GM12878 (cell line): ENCODE measurements at regions not wholly inside any gene's neighbourhood (a gene's known extent, or its start where the extent isn't known, plus 50 kb on each side); places are given as distances from the start of the nearest gene placed in this dataset.

Experiments
- ATAC-seq: fragments of 200-7000 bp; cut with Tn5 transposase; 3 replicates; pipeline ENCODE4 v1.9.1; 2020; ENCODE audit warnings: mild to moderate bottlenecking, moderate library complexity
- BruUV-seq: library from RNA; stranded (reverse); fragments of 400-500 nt; replicated peaks from 2 replicates; lab custom pipeline; 2021; lab: Mats Ljungman, UMichigan
- CTCF ChIA-PET: fragments of 300-600 bp; sonication (Branson Sonifier 250); formaldehyde crosslinking; extraction: SDS; loops from one replicate; lab custom pipeline; 2021; ENCODE audit warnings: inconsistent platforms; lab: Yijun Ruan, JAX
- POLR2A ChIA-PET: fragments of 350-600 bp; formaldehyde crosslinking; extraction: SDS; loops from one replicate; lab custom pipeline; 2021; ENCODE audit warnings: inconsistent platforms; lab: Charles Lee
- RAD21 ChIA-PET: fragments of 300-600 bp; sonication (Branson Sonifier 250); formaldehyde crosslinking; loops from one replicate; lab custom pipeline; 2023; ENCODE audit warnings: antibody characterized with exemption; ENCODE audit not compliant: unreplicated experiment; lab: Charles Lee
- SMC1A ChIA-PET: fragments of 300-600 bp; sonication (Branson Sonifier 250); formaldehyde crosslinking; loops from one replicate; lab custom pipeline; 2023; ENCODE audit not compliant: unreplicated experiment, uncharacterized antibody; lab: Charles Lee
- DNase-seq: peaks from one replicate; pipeline ENCODE4 v3.0.0-alpha.2; 2011; ENCODE audit warnings: low read depth, low spot score
- FAIRE-seq: peaks from 3 replicates; lab custom pipeline; 2011; peaks lifted over from hg19 to GRCh38; lab: Jason Lieb, UNC
- H2AFZ ChIP-seq: 2 replicates; pipeline ENCODE4 v1.6.0; 2011; ENCODE audit warnings: low read depth, low read length, control low read depth; ENCODE audit not compliant: control insufficient read depth
- H3K27ac ChIP-seq: 2 replicates; pipeline ENCODE4 v1.5.1; 2011; ENCODE audit warnings: control low read depth; ENCODE audit not compliant: control insufficient read depth, insufficient read depth
- H3K27me3 ChIP-seq, 2 experiments: replicated peaks in 1 of 2; 2 replicates each; pipeline versions ENCODE4 v1.6.0 to v1.6.1; 2011; ENCODE audit warnings: low read length in 1 of 2; ENCODE audit not compliant: control insufficient read depth in 2 of 2, insufficient read depth in 2 of 2
- H3K36me3 ChIP-seq, 2 experiments: 2 replicates each; pipeline ENCODE4 v1.5.1; 2011; ENCODE audit warnings: low read length in 1 of 2; ENCODE audit not compliant: control insufficient read depth in 2 of 2, insufficient read depth in 2 of 2
- H3K4me1 ChIP-seq: 2 replicates; pipeline ENCODE4 v1.6.1; 2011; ENCODE audit warnings: mild to moderate bottlenecking, low read length, moderate library complexity, mixed read lengths; ENCODE audit not compliant: control insufficient read depth, insufficient read depth
- H3K4me2 ChIP-seq: 2 replicates; pipeline ENCODE4 v1.6.0; 2011; ENCODE audit warnings: control low read depth; ENCODE audit not compliant: control insufficient read depth, insufficient read depth
- H3K4me3 ChIP-seq: fragments of 200-600 bp; sonication (generic); 2 replicates; pipeline ENCODE4 v1.5.1; 2016
- H3K79me2 ChIP-seq: 2 replicates; pipeline ENCODE4 v1.6.0; 2011; ENCODE audit warnings: low read length; ENCODE audit not compliant: control insufficient read depth, insufficient read depth
- H3K9ac ChIP-seq: 2 replicates; pipeline ENCODE4 v1.8.0; 2011; ENCODE audit warnings: low read length, control low read depth, mixed read lengths; ENCODE audit not compliant: control insufficient read depth, insufficient read depth
- H3K9me3 ChIP-seq: replicated peaks from 3 replicates; pipeline ENCODE4 v1.5.1; 2011; ENCODE audit warnings: mild to moderate bottlenecking, low read length; ENCODE audit not compliant: control insufficient read depth, insufficient read depth
- H4K20me1 ChIP-seq: 2 replicates; pipeline ENCODE4 v1.6.0; 2011; ENCODE audit not compliant: control insufficient read depth, insufficient read depth
- ESRRA ChIP-seq: IDR thresholded peaks from 2 replicates; pipeline ENCODE4 v1.6.1; 2012; ENCODE audit warnings: mild to moderate bottlenecking, low read length, improper control_type of control experiment
- FOXK2 ChIP-seq: fragments of 450-650 bp; IDR thresholded peaks from 2 replicates; pipeline ENCODE4 v1.6.1; 2017; ENCODE audit warnings: mild to moderate bottlenecking, moderate library complexity
- HDGF ChIP-seq: fragments of 450-650 bp; IDR thresholded peaks from 2 replicates; pipeline ENCODE4 v1.6.1; 2016; ENCODE audit warnings: antibody characterized with exemption
- MEF2B ChIP-seq: fragments of 450-650 bp; IDR thresholded peaks from 2 replicates; pipeline ENCODE4 v1.6.1; 2018; ENCODE audit warnings: mild to moderate bottlenecking, moderate library complexity; ENCODE audit not compliant: partially characterized antibody, poor library complexity, severe bottlenecking
- PAX8 ChIP-seq: fragments of 450-650 bp; IDR thresholded peaks from 2 replicates; pipeline ENCODE4 v1.6.1; 2017; ENCODE audit warnings: mild to moderate bottlenecking, moderate library complexity
- PML ChIP-seq: IDR thresholded peaks from 2 replicates; pipeline ENCODE4 v1.6.1; 2012; ENCODE audit warnings: low read length, inconsistent platforms
- SMAD5 ChIP-seq: IDR thresholded peaks from 2 replicates; pipeline ENCODE4 v1.6.1; 2016; ENCODE audit warnings: antibody characterized with exemption, low read depth
- SREBF2 ChIP-seq: IDR thresholded peaks from 2 replicates; pipeline ENCODE4 v1.6.1; 2012; ENCODE audit warnings: mild to moderate bottlenecking, low read length
- SRF ChIP-seq, 2 experiments: IDR thresholded peaks; 2 replicates each; pipeline ENCODE4 v1.6.1; 2011; ENCODE audit warnings: low read depth in 2 of 2, low read length in 2 of 2, mild to moderate bottlenecking in 1 of 2, moderate library complexity in 1 of 2
- ZNF274 ChIP-seq: IDR thresholded peaks from one replicate; pipeline ENCODE4 v1.8.0; 2011; ENCODE audit not compliant: insufficient read length, insufficient read depth
- ZSCAN29 ChIP-seq: fragments of 450-650 bp; IDR thresholded peaks from 2 replicates; pipeline ENCODE4 v1.6.1; 2017; ENCODE audit warnings: mild to moderate bottlenecking, moderate library complexity
- in situ Hi-C: fragments of 300-500 bp; cut with MboI; formaldehyde crosslinking; loops from 9 replicates; pipeline ENCODE4 v1.14.3; 2018; ENCODE audit warnings: mixed read lengths
- intact Hi-C: fragments of 100-400 bp; cut with micrococcal nuclease; formaldehyde crosslinking; loops from one replicate; pipeline ENCODE4 v1.14.2; 2022; ENCODE audit not compliant: unreplicated experiment
- TF ChIP-seq, protein P1 (sequence below): IDR thresholded peaks from 2 replicates; pipeline ENCODE4 v1.6.1; 2012; ENCODE audit warnings: low read length, inconsistent platforms
- TF ChIP-seq, protein P2 (sequence below): fragments of 450-650 bp; IDR thresholded peaks from 2 replicates; pipeline ENCODE4 v1.6.1; 2014; ENCODE audit warnings: mild to moderate bottlenecking
- TF ChIP-seq, protein P3 (sequence below): IDR thresholded peaks from 2 replicates; pipeline ENCODE4 v1.6.1; 2012; ENCODE audit warnings: improper control_type of control experiment, low read depth, low read length; ENCODE audit not compliant: insufficient replicate concordance
- TF ChIP-seq, protein P4 (sequence below): fragments of 450-650 bp; IDR thresholded peaks from 2 replicates; pipeline ENCODE4 v1.6.1; 2017; ENCODE audit warnings: mild to moderate bottlenecking, moderate library complexity

- ChIA-PET RAD21 (no interaction called here), CTCF (no interaction called here), SMC1A (no interaction called here), POLR2A (no interaction called here)
- Histone ChIP-seq H3K36me3 (no peaks in the 10 kb centered on the region), H4K20me1 (no peaks in the 10 kb centered on the region), H3K4me2 (no peak overlapping the region), H3K9me3 (no peaks in the 10 kb centered on the region), H3K79me2 (no peaks in the 10 kb centered on the region), H2AFZ (no peak overlapping the region), H3K27me3 (no peaks in the 10 kb centered on the region), H3K27ac (no peak overlapping the region), H3K4me3 (no peak overlapping the region), H3K9ac (no peak overlapping the region), H3K4me1 (no peaks in the 10 kb centered on the region)
- ATAC-seq (no peak), DNase-seq (no peak), FAIRE-seq (no peak)
- intact Hi-C loops (no loop called here), in situ Hi-C loops (no loop called here)
- no TSS peak for BruUV-seq
- TF ChIP-seq ZSCAN29, result no peak
- no peak for TF ChIP-seq SRF (IDR thresholded peaks at IDR 0.05; ENCODE audit: low read depth in 2 of 2, low read length in 2 of 2)
- no peak for TF ChIP-seq PML
- no peak for TF ChIP-seq SREBF2
- TF ChIP-seq ESRRA, result no peak
- no peak for TF ChIP-seq FOXK2
- TF ChIP-seq HDGF, result no peak
- TF ChIP-seq, protein P1, sequence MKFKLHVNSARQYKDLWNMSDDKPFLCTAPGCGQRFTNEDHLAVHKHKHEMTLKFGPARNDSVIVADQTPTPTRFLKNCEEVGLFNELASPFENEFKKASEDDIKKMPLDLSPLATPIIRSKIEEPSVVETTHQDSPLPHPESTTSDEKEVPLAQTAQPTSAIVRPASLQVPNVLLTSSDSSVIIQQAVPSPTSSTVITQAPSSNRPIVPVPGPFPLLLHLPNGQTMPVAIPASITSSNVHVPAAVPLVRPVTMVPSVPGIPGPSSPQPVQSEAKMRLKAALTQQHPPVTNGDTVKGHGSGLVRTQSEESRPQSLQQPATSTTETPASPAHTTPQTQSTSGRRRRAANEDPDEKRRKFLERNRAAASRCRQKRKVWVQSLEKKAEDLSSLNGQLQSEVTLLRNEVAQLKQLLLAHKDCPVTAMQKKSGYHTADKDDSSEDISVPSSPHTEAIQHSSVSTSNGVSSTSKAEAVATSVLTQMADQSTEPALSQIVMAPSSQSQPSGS, result no peak
- TF ChIP-seq PAX8, result no peak
- TF ChIP-seq, protein P2, sequence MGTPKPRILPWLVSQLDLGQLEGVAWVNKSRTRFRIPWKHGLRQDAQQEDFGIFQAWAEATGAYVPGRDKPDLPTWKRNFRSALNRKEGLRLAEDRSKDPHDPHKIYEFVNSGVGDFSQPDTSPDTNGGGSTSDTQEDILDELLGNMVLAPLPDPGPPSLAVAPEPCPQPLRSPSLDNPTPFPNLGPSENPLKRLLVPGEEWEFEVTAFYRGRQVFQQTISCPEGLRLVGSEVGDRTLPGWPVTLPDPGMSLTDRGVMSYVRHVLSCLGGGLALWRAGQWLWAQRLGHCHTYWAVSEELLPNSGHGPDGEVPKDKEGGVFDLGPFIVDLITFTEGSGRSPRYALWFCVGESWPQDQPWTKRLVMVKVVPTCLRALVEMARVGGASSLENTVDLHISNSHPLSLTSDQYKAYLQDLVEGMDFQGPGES, result no peak
- TF ChIP-seq, protein P3, sequence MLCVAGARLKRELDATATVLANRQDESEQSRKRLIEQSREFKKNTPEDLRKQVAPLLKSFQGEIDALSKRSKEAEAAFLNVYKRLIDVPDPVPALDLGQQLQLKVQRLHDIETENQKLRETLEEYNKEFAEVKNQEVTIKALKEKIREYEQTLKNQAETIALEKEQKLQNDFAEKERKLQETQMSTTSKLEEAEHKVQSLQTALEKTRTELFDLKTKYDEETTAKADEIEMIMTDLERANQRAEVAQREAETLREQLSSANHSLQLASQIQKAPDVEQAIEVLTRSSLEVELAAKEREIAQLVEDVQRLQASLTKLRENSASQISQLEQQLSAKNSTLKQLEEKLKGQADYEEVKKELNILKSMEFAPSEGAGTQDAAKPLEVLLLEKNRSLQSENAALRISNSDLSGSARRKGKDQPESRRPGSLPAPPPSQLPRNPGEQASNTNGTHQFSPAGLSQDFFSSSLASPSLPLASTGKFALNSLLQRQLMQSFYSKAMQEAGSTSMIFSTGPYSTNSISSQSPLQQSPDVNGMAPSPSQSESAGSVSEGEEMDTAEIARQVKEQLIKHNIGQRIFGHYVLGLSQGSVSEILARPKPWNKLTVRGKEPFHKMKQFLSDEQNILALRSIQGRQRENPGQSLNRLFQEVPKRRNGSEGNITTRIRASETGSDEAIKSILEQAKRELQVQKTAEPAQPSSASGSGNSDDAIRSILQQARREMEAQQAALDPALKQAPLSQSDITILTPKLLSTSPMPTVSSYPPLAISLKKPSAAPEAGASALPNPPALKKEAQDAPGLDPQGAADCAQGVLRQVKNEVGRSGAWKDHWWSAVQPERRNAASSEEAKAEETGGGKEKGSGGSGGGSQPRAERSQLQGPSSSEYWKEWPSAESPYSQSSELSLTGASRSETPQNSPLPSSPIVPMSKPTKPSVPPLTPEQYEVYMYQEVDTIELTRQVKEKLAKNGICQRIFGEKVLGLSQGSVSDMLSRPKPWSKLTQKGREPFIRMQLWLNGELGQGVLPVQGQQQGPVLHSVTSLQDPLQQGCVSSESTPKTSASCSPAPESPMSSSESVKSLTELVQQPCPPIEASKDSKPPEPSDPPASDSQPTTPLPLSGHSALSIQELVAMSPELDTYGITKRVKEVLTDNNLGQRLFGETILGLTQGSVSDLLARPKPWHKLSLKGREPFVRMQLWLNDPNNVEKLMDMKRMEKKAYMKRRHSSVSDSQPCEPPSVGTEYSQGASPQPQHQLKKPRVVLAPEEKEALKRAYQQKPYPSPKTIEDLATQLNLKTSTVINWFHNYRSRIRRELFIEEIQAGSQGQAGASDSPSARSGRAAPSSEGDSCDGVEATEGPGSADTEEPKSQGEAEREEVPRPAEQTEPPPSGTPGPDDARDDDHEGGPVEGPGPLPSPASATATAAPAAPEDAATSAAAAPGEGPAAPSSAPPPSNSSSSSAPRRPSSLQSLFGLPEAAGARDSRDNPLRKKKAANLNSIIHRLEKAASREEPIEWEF, result no peak
- TF ChIP-seq MEF2B, result no peak
- TF ChIP-seq, protein P4, sequence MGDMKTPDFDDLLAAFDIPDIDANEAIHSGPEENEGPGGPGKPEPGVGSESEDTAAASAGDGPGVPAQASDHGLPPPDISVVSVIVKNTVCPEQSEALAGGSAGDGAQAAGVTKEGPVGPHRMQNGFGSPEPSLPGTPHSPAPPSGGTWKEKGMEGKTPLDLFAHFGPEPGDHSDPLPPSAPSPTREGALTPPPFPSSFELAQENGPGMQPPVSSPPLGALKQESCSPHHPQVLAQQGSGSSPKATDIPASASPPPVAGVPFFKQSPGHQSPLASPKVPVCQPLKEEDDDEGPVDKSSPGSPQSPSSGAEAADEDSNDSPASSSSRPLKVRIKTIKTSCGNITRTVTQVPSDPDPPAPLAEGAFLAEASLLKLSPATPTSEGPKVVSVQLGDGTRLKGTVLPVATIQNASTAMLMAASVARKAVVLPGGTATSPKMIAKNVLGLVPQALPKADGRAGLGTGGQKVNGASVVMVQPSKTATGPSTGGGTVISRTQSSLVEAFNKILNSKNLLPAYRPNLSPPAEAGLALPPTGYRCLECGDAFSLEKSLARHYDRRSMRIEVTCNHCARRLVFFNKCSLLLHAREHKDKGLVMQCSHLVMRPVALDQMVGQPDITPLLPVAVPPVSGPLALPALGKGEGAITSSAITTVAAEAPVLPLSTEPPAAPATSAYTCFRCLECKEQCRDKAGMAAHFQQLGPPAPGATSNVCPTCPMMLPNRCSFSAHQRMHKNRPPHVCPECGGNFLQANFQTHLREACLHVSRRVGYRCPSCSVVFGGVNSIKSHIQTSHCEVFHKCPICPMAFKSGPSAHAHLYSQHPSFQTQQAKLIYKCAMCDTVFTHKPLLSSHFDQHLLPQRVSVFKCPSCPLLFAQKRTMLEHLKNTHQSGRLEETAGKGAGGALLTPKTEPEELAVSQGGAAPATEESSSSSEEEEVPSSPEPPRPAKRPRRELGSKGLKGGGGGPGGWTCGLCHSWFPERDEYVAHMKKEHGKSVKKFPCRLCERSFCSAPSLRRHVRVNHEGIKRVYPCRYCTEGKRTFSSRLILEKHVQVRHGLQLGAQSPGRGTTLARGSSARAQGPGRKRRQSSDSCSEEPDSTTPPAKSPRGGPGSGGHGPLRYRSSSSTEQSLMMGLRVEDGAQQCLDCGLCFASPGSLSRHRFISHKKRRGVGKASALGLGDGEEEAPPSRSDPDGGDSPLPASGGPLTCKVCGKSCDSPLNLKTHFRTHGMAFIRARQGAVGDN, result no peak
- TF ChIP-seq ZNF274, result no peak
- no peak for TF ChIP-seq SMAD5
These were observed 467.5 kb upstream of the NDST4 start for GRCh38 chr4:115580901-115581300.
